IMR-90 (cell line): ENCODE measurements at regions not wholly inside any gene's neighbourhood (a gene's known extent, or its start where the extent isn't known, plus 50 kb on each side); places are given as distances from the start of the nearest gene placed in this dataset.

Experiments
- ATAC-seq: fragments of 200-7000 bp; cut with Tn5 transposase; 2 replicates; pipeline ENCODE4 v1.9.1; 2020; ENCODE audit warnings: low read depth, mild to moderate bottlenecking, moderate library complexity
- BruUV-seq: library from RNA; stranded (reverse); fragments of 400-500 nt; replicated peaks from 2 replicates; lab custom pipeline; 2021; lab: Mats Ljungman, UMichigan
- CTCF ChIA-PET: fragments of 300-600 bp; formaldehyde crosslinking; extraction: SDS; loops from one replicate; lab custom pipeline; 2021; ENCODE audit warnings: antibody characterized with exemption; lab: Yijun Ruan, JAX
- POLR2A ChIA-PET: fragments of 300-600 bp; sonication (Branson Sonifier 250); formaldehyde crosslinking; loops from one replicate; lab custom pipeline; 2022; ENCODE audit warnings: antibody characterized with exemption; ENCODE audit not compliant: unreplicated experiment; lab: Charles Lee
- DNase-seq: peaks from one replicate; pipeline ENCODE4 v3.0.0; 2013
- H2AFZ ChIP-seq: replicated peaks from 2 replicates; pipeline ENCODE3; 2013; ENCODE audit warnings: low read length, mild to moderate bottlenecking; ENCODE audit not compliant: poor library complexity
- H2AK5ac ChIP-seq: 2 replicates; pipeline ENCODE4 v1.6.1; 2013; ENCODE audit warnings: low read depth, low read length, inconsistent platforms
- H2AK9ac ChIP-seq: replicated peaks from 2 replicates; pipeline ENCODE3; 2013; ENCODE audit warnings: mild to moderate bottlenecking, low read depth, low read length, moderate library complexity; ENCODE audit not compliant: poor library complexity
- H2BK120ac ChIP-seq: 2 replicates; pipeline ENCODE4 v1.6.1; 2013; ENCODE audit warnings: low read depth, low read length, inconsistent platforms
- H2BK15ac ChIP-seq: 3 replicates; pipeline ENCODE4 v1.6.1; 2013; ENCODE audit warnings: low read depth, low read length, inconsistent platforms
- H2BK20ac ChIP-seq: 2 replicates; pipeline ENCODE4 v1.6.1; 2013; ENCODE audit warnings: low read depth, mild to moderate bottlenecking, inconsistent platforms, low read length, moderate library complexity
- H2BK5ac ChIP-seq: 2 replicates; pipeline ENCODE4 v1.6.1; 2013; ENCODE audit warnings: mild to moderate bottlenecking, low read depth, low read length, inconsistent platforms; ENCODE audit not compliant: poor library complexity, severe bottlenecking
- H3K14ac ChIP-seq: replicated peaks from 2 replicates; pipeline ENCODE4 v1.6.1; 2013; ENCODE audit warnings: low read depth, low read length, inconsistent platforms
- H3K18ac ChIP-seq: 2 replicates; pipeline ENCODE4 v1.6.1; 2013; ENCODE audit warnings: low read depth, low read length, control low read depth
- H3K23ac ChIP-seq: 2 replicates; pipeline ENCODE4 v1.6.1; 2013; ENCODE audit warnings: low read depth, low read length, inconsistent platforms
- H3K27ac ChIP-seq: 2 replicates; pipeline ENCODE4 v1.5.1; 2013; ENCODE audit warnings: mild to moderate bottlenecking, control low read depth, low read length; ENCODE audit not compliant: insufficient read depth
- H3K27me3 ChIP-seq: 2 replicates; pipeline ENCODE4 v1.6.1; 2013; ENCODE audit warnings: low read length; ENCODE audit not compliant: control insufficient read depth, insufficient read depth
- H3K36me3 ChIP-seq: 2 replicates; pipeline ENCODE4 v1.6.1; 2013; ENCODE audit warnings: low read length, mixed read lengths; ENCODE audit not compliant: control insufficient read depth, insufficient read depth
- H3K4ac ChIP-seq: 2 replicates; pipeline ENCODE4 v1.6.1; 2013; ENCODE audit warnings: low read depth, low read length, inconsistent platforms
- H3K4me1 ChIP-seq: 2 replicates; pipeline ENCODE4 v1.6.1; 2013; ENCODE audit warnings: low read length, mixed read lengths; ENCODE audit not compliant: control insufficient read depth, insufficient read depth
- H3K4me2 ChIP-seq: 2 replicates; pipeline ENCODE4 v1.6.1; 2013; ENCODE audit warnings: low read depth, mild to moderate bottlenecking, control low read depth, low read length, moderate library complexity
- H3K4me3 ChIP-seq: 2 replicates; pipeline ENCODE4 v1.5.1; 2013; ENCODE audit warnings: low read depth, mild to moderate bottlenecking, control low read depth, low read length, moderate library complexity; ENCODE audit not compliant: insufficient read depth
- H3K56ac ChIP-seq: 2 replicates; pipeline ENCODE4 v1.6.1; 2013; ENCODE audit warnings: low read length, inconsistent platforms; ENCODE audit not compliant: insufficient read depth; ENCODE audit errors: extremely low read depth
- H3K79me1 ChIP-seq, 2 experiments: 2 replicates each; pipeline ENCODE4 v1.6.1; 2013; ENCODE audit warnings: low read length in 2 of 2, inconsistent platforms in 1 of 2, low read depth in 1 of 2
- H3K9ac ChIP-seq: 2 replicates; pipeline ENCODE4 v1.6.1; 2013; ENCODE audit warnings: low read depth, low read length, control low read depth
- H3K9me1 ChIP-seq: 2 replicates; pipeline ENCODE4 v1.6.1; 2013; ENCODE audit warnings: low read length, inconsistent platforms; ENCODE audit not compliant: insufficient read depth
- H3K9me3 ChIP-seq: 2 replicates; pipeline ENCODE4 v1.6.1; 2013; ENCODE audit warnings: low read length; ENCODE audit not compliant: control insufficient read depth, insufficient read depth
- H4K20me1 ChIP-seq: 2 replicates; pipeline ENCODE4 v1.6.1; 2013; ENCODE audit warnings: low read length, inconsistent platforms; ENCODE audit not compliant: insufficient read depth
- H4K5ac ChIP-seq: 2 replicates; pipeline ENCODE4 v1.6.1; 2013; ENCODE audit warnings: mild to moderate bottlenecking, low read depth, low read length, control low read depth
- H4K8ac ChIP-seq, 2 experiments: 2 replicates each; pipeline ENCODE4 v1.6.1; 2013; ENCODE audit warnings: low read depth in 2 of 2, low read length in 2 of 2, control low read depth in 1 of 2, inconsistent platforms in 1 of 2
- H4K91ac ChIP-seq: 2 replicates; pipeline ENCODE4 v1.6.1; 2013; ENCODE audit warnings: low read depth, low read length, inconsistent platforms; ENCODE audit not compliant: insufficient read depth
- NFE2L2 ChIP-seq: fragments of 150-350 bp; IDR thresholded peaks from 2 replicates; pipeline ENCODE4 v1.6.1; 2016; ENCODE audit warnings: low read depth, mild to moderate bottlenecking, low read length
- WGBS, 2 experiments: methylation state at CpG; one replicate each; pipeline versions ENCODE4 v1.1.5 to v1.1.7; 2013; ENCODE audit warnings: missing lambda C conversion rate in 2 of 2; ENCODE audit not compliant: insufficient read length in 1 of 2; ENCODE audit errors: extremely low coverage in 2 of 2; 5-methylcytosine and 5-hydroxymethylcytosine counted together
- dilution Hi-C: fragments of 300-500 bp; cut with HindIII; formaldehyde crosslinking; loops from one replicate; pipeline ENCODE4 v1.14.3; 2018; ENCODE audit warnings: low sequenced_read_pairs; ENCODE audit not compliant: unreplicated experiment
- in situ Hi-C: fragments of 300-500 bp; cut with MboI; formaldehyde crosslinking; loops from 3 replicates; pipeline ENCODE4 v1.14.3; 2019; ENCODE audit warnings: low sequenced_read_pairs, inconsistent platforms, mixed read lengths
- intact Hi-C: fragments of 100-400 bp; cut with micrococcal nuclease; formaldehyde crosslinking; loops from 2 replicates; pipeline ENCODE4 v1.10.0; 2022

GRCh38 chr1:168966636-168967035 is 139.9 kb upstream of the ATP1B1 start:
- Histone ChIP-seq H4K91ac (no peak overlapping the region), H3K36me3 (no peaks in the 10 kb centered on the region), H2BK15ac (no peak overlapping the region), H3K9ac (no peak overlapping the region), H2AFZ (no peak overlapping the region), H3K14ac (no peak overlapping the region), H3K27ac (no peak overlapping the region), H4K5ac (no peak overlapping the region), H3K27me3 (no peaks in the 10 kb centered on the region), H2AK5ac (no peak overlapping the region), H2AK9ac (no peak overlapping the region), H3K9me3 (no peaks in the 10 kb centered on the region), H3K56ac (no peak overlapping the region), H3K4me2 (no peak overlapping the region), H3K79me1 (no peaks in the 10 kb centered on the region), H3K23ac (no peak overlapping the region), H2BK120ac (no peak overlapping the region), H4K20me1 (no peaks in the 10 kb centered on the region), H3K9me1 (no peaks in the 10 kb centered on the region), H3K18ac (no peak overlapping the region), H3K4me1 (no peaks in the 10 kb centered on the region), H3K4ac (no peak overlapping the region), H2BK20ac (no peak overlapping the region), H4K8ac (no peak overlapping the region), H2BK5ac (no peak overlapping the region), H3K4me3 (no peak overlapping the region)
- CTCF ChIA-PET: no interaction called here
- TF ChIP-seq NFE2L2: no peak
- DNase-seq: no peak
- POLR2A ChIA-PET: no interaction called here
- in situ Hi-C loops (no loop called here), intact Hi-C loops (no loop called here), dilution Hi-C loops (no loop called here)
- BruUV-seq: no TSS peak
- no CpG with 5 or more reads among the region's 2 CpGs for WGBS, 2 experiments
- ATAC-seq: no peak
